Prostate gland (tissue), 2 donors: ENCODE measurements at regions not wholly inside any gene's neighbourhood (a gene's known extent, or its start where the extent isn't known, plus 50 kb on each side); places are given as distances from the start of the nearest gene placed in this dataset.

ENCODE experiments used
- CTCF ChIP-seq, 4 experiments: fragments of 200-600 bp in 2 of 4; fragments of 450-650 bp in 2 of 4; sonication (generic) in 2 of 4; IDR thresholded peaks; 1 replicate in 3 of 4; 2 replicates in 1 of 4; pipeline ENCODE4 v1.5.1; 2016 to 2019; ENCODE audit warnings: antibody characterized with exemption in 4 of 4, mild to moderate bottlenecking in 2 of 4, moderate library complexity in 2 of 4
- POLR2AphosphoS5 ChIP-seq: sonication (generic); formaldehyde crosslinking; IDR thresholded peaks from one replicate; pipeline ENCODE4 v1.6.1; 2017; ENCODE audit warnings: antibody characterized with exemption

GRCh38 chr6:23335894-23336293, 766.5 kb downstream of the HDGFL1 start:
- TF ChIP-seq CTCF (IDR thresholded peaks at IDR 0.05): no peak
- TF ChIP-seq POLR2AphosphoS5: no peak
